B cell (primary cell): ENCODE measurements at regions not wholly inside any gene's neighbourhood (a gene's known extent, or its start where the extent isn't known, plus 50 kb on each side); places are given as distances from the start of the nearest gene placed in this dataset.

Experiments used
- EZH2 ChIP-seq: IDR thresholded peaks from 2 replicates; pipeline ENCODE4 v1.6.1; 2012; ENCODE audit warnings: borderline replicate concordance, low read depth, mild to moderate bottlenecking, moderate library complexity, low read length; ENCODE audit not compliant: insufficient read depth, poor library complexity, severe bottlenecking
- TF ChIP-seq, protein P1 (sequence below): fragments of 200-600 bp; IDR thresholded peaks from one replicate; pipeline ENCODE4 v1.8.0; 2022; ENCODE audit warnings: antibody characterized with exemption, mild to moderate bottlenecking

DNA sequence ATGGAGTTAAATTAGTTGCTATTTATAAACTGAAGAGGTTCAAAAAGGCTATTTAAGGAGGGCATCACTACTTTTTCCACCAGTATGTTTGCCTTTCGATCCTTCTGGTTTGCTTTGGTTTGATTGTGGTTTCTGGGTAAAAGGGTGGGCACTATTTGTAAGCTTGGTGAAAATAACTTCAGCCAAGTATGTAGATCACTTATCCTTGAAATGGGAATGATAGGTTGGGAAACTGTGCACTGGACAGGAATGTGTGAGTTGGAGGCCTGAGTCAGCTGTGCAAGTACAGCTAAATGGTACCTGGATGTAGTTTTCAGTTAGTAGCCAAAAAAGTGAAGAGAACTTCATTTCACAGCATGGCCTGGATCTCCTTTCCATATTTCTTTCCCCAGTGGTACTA, 466.2 kb downstream of the ENC1 start:
- TF ChIP-seq, protein P1, sequence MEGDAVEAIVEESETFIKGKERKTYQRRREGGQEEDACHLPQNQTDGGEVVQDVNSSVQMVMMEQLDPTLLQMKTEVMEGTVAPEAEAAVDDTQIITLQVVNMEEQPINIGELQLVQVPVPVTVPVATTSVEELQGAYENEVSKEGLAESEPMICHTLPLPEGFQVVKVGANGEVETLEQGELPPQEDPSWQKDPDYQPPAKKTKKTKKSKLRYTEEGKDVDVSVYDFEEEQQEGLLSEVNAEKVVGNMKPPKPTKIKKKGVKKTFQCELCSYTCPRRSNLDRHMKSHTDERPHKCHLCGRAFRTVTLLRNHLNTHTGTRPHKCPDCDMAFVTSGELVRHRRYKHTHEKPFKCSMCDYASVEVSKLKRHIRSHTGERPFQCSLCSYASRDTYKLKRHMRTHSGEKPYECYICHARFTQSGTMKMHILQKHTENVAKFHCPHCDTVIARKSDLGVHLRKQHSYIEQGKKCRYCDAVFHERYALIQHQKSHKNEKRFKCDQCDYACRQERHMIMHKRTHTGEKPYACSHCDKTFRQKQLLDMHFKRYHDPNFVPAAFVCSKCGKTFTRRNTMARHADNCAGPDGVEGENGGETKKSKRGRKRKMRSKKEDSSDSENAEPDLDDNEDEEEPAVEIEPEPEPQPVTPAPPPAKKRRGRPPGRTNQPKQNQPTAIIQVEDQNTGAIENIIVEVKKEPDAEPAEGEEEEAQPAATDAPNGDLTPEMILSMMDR: no peak
- TF ChIP-seq EZH2: no peak
